Keratinocyte (primary cell): ENCODE measurements at regions not wholly inside any gene's neighbourhood (a gene's known extent, or its start where the extent isn't known, plus 50 kb on each side); places are given as distances from the start of the nearest gene placed in this dataset.
"Not testable (repeated sequence)": the region's sequence is repeated elsewhere in the genome, so short reads cannot be mapped to it uniquely, and the experiment has no call there.

Experiments
- DNase-seq: peaks from one replicate; pipeline ENCODE4 v3.0.0-alpha.2; 2011; ENCODE audit warnings: low read depth, missing footprints, low spot score
- FAIRE-seq: peaks from 2 replicates; lab custom pipeline; 2011; peaks lifted over from hg19 to GRCh38; lab: Jason Lieb, UNC
- H2AFZ ChIP-seq: 2 replicates; pipeline ENCODE4 v1.6.0; 2012; ENCODE audit warnings: low read length, control low read depth, inconsistent platforms; ENCODE audit not compliant: control insufficient read depth
- H3K27ac ChIP-seq: 2 replicates; pipeline ENCODE4 v1.5.1; 2011; ENCODE audit warnings: low read length; ENCODE audit not compliant: control insufficient read depth, insufficient read depth
- H3K27me3 ChIP-seq: 3 replicates; pipeline ENCODE4 v1.6.0; 2011; ENCODE audit warnings: low read length; ENCODE audit not compliant: control insufficient read depth, insufficient read depth; ENCODE audit errors: extremely low read depth
- H3K36me3 ChIP-seq, 2 experiments: 2 replicates in 1 of 2; 3 replicates in 1 of 2; pipeline ENCODE4 v1.5.1; 2011; ENCODE audit warnings: low read length in 2 of 2, mild to moderate bottlenecking in 1 of 2; ENCODE audit not compliant: control insufficient read depth in 2 of 2, insufficient read depth in 2 of 2; ENCODE audit errors: extremely low read depth in 1 of 2
- H3K4me1 ChIP-seq: 3 replicates; pipeline ENCODE4 v1.5.1; 2011; ENCODE audit warnings: low read length; ENCODE audit not compliant: control insufficient read depth, insufficient read depth; ENCODE audit errors: extremely low read depth
- H3K4me2 ChIP-seq: 3 replicates; pipeline ENCODE4 v1.6.0; 2011; ENCODE audit warnings: low read depth, low read length; ENCODE audit not compliant: control insufficient read depth, insufficient read depth; ENCODE audit errors: extremely low read depth
- H3K4me3 ChIP-seq, 3 experiments: fragments of 200-600 bp in 1 of 3; sonication (generic) in 1 of 3; 2 replicates in 2 of 3; 3 replicates in 1 of 3; pipeline ENCODE4 v1.5.1; 2011 to 2016; ENCODE audit warnings: low read length in 3 of 3, mild to moderate bottlenecking in 3 of 3, control low read depth in 2 of 3, inconsistent platforms in 1 of 3, low read depth in 1 of 3, mixed read lengths in 1 of 3, mixed run types in 1 of 3, moderate library complexity in 1 of 3; ENCODE audit not compliant: control insufficient read depth in 2 of 3, insufficient read depth in 2 of 3; ENCODE audit errors: extremely low read depth in 1 of 3
- H3K79me2 ChIP-seq: 2 replicates; pipeline ENCODE4 v1.6.0; 2012; ENCODE audit warnings: low read length; ENCODE audit not compliant: control insufficient read depth, insufficient read depth
- H3K9ac ChIP-seq: 3 replicates; pipeline ENCODE4 v1.6.0; 2011; ENCODE audit warnings: low read length; ENCODE audit not compliant: control insufficient read depth, insufficient read depth; ENCODE audit errors: extremely low read depth
- H3K9me1 ChIP-seq: 3 replicates; pipeline ENCODE4 v1.6.0; 2011; ENCODE audit warnings: low read length; ENCODE audit not compliant: control insufficient read depth, insufficient read depth; ENCODE audit errors: extremely low read depth
- H3K9me3 ChIP-seq: 2 replicates; pipeline ENCODE4 v1.5.1; 2012; ENCODE audit warnings: low read depth, low read length; ENCODE audit not compliant: control insufficient read depth
- H4K20me1 ChIP-seq: 3 replicates; pipeline ENCODE4 v1.6.0; 2011; ENCODE audit warnings: low read length; ENCODE audit not compliant: control insufficient read depth, insufficient read depth; ENCODE audit errors: extremely low read depth
- CTCF ChIP-seq, 3 experiments: IDR thresholded peaks in 1 of 3; conservative IDR thresholded peaks in 1 of 3; optimal IDR thresholded peaks in 1 of 3; 2 replicates in 2 of 3; 3 replicates in 1 of 3; pipeline versions ENCODE3 to v1.5.1; 2011; ENCODE audit warnings: low read length in 3 of 3, mild to moderate bottlenecking in 3 of 3, moderate library complexity in 2 of 3, control low read depth in 1 of 3, inconsistent platforms in 1 of 3; ENCODE audit not compliant: insufficient read depth in 2 of 3; ENCODE audit errors: extremely low read depth in 1 of 3
- EZH2 ChIP-seq: IDR thresholded peaks from one replicate; pipeline ENCODE4 v1.6.1; 2012; ENCODE audit warnings: inconsistent platforms, mild to moderate bottlenecking, low read length, moderate library complexity
- dilution Hi-C: fragments of 300-500 bp; cut with MboI; formaldehyde crosslinking; loops from one replicate; pipeline ENCODE4 v1.7.0; 2020; ENCODE audit warnings: low sequenced_read_pairs; ENCODE audit not compliant: extremely low pct_ligation_motif_present

- no peak for TF ChIP-seq CTCF (optimal IDR thresholded peaks at IDR 0.05 in 1 of 3, IDR thresholded peaks at IDR 0.05 in 1 of 3, conservative IDR thresholded peaks at IDR 0.05 in 1 of 3; ENCODE audit: extremely low read depth in 1 of 3, insufficient read depth in 2 of 3, low read length in 3 of 3)
- no peak for TF ChIP-seq EZH2
Observed at GRCh38 chr7:109582211-109582610, 1012.5 kb downstream of the DNAJB9 start.

GRCh38 chr7:109596948-109597347 is 1027.3 kb downstream of the DNAJB9 start:
- not testable (repeated sequence) for H3K79me2 ChIP-seq, H3K4me1 ChIP-seq, FAIRE-seq

More at GRCh38 chr7:109582211-109582610, 1012.5 kb downstream of the DNAJB9 start:
- no peaks in the 10 kb centered on the region for H3K9me1 ChIP-seq
- H2AFZ ChIP-seq: no peak overlapping the region
- H3K4me1 ChIP-seq: no peaks in the 10 kb centered on the region
- no peak for FAIRE-seq
- no peaks in the 10 kb centered on the region for H3K27me3 ChIP-seq
- H3K9ac ChIP-seq: no peak overlapping the region
- no peaks in the 10 kb centered on the region for H3K79me2 ChIP-seq
- H3K4me2 ChIP-seq: no peak overlapping the region
- no peak overlapping the region for H3K4me3 ChIP-seq
- no peak for DNase-seq
- H4K20me1 ChIP-seq: no peaks in the 10 kb centered on the region
- no peaks in the 10 kb centered on the region for H3K9me3 ChIP-seq
- H3K27ac ChIP-seq: no peak overlapping the region
- dilution Hi-C loops: no loop called here
- H3K36me3 ChIP-seq: no peaks in the 10 kb centered on the region

GRCh38 chr7:109611656-109612055 is 1042.0 kb downstream of the DNAJB9 start:
- no peak overlapping the region for H3K4me3 ChIP-seq
- H3K36me3 ChIP-seq: no peaks in the 10 kb centered on the region
- TF ChIP-seq CTCF (optimal IDR thresholded peaks at IDR 0.05 in 1 of 3, IDR thresholded peaks at IDR 0.05 in 1 of 3, conservative IDR thresholded peaks at IDR 0.05 in 1 of 3; ENCODE audit: extremely low read depth in 1 of 3, insufficient read depth in 2 of 3, low read length in 3 of 3) (no peak), EZH2 (no peak)
- no peak overlapping the region for H3K4me2 ChIP-seq
- no peak overlapping the region for H3K9ac ChIP-seq
- H3K27me3 ChIP-seq: no peaks in the 10 kb centered on the region
- dilution Hi-C loops: no loop called here
- H2AFZ ChIP-seq: no peak overlapping the region
- DNase-seq (no peak), FAIRE-seq (no peak)
- H3K9me1 ChIP-seq: no peaks in the 10 kb centered on the region
- H3K9me3 ChIP-seq: no peaks in the 10 kb centered on the region
- H3K27ac ChIP-seq: no peak overlapping the region
- no peaks in the 10 kb centered on the region for H4K20me1 ChIP-seq
- no peaks in the 10 kb centered on the region for H3K4me1 ChIP-seq
- H3K79me2 ChIP-seq: no peaks in the 10 kb centered on the region

More at GRCh38 chr7:109596948-109597347, 1027.3 kb downstream of the DNAJB9 start:
- H3K27ac ChIP-seq, H3K9ac ChIP-seq, DNase-seq, H2AFZ ChIP-seq, H3K36me3 ChIP-seq, dilution Hi-C loops, H3K9me3 ChIP-seq, H3K9me1 ChIP-seq, H3K4me3 ChIP-seq, H3K4me2 ChIP-seq, H3K27me3 ChIP-seq, H4K20me1 ChIP-seq: not testable (repeated sequence)
